K562 (cell line): ENCODE measurements at regions not wholly inside any gene's neighbourhood (a gene's known extent, or its start where the extent isn't known, plus 50 kb on each side); places are given as distances from the start of the nearest gene placed in this dataset.

Source experiments
- ATAC-seq: fragments of 200-7000 bp; cut with Tn5 transposase; 3 replicates; pipeline ENCODE4 v1.9.1; 2020; ENCODE audit warnings: moderate library complexity
- BruUV-seq: library from RNA; stranded (reverse); fragments of 400-500 nt; replicated peaks from 2 replicates; lab custom pipeline; 2021; lab: Mats Ljungman, UMichigan
- CTCF ChIA-PET: fragments of 300-600 bp; formaldehyde crosslinking; extraction: SDS; loops from one replicate; lab custom pipeline; 2021; ENCODE audit warnings: low intra/inter-chr PET ratio; lab: Yijun Ruan, JAX
- POLR2A ChIA-PET: fragments of 300-600, 350-650 bp; sonication (Branson Sonifier 250); formaldehyde crosslinking; extraction: SDS; loops from one replicate; lab custom pipeline; 2021; ENCODE audit warnings: antibody characterized with exemption, inconsistent platforms; lab: Yijun Ruan, JAX
- DNase-seq, 4 experiments: peaks; one replicate each; pipeline versions ENCODE4 v3.0.0 to v3.0.0-alpha.2; 2011 to 2018; ENCODE audit warnings: low spot score in 3 of 4, mixed read lengths in 3 of 4; ENCODE audit errors: extremely low read depth in 1 of 4
- FAIRE-seq: peaks from 2 replicates; lab custom pipeline; 2011; peaks lifted over from hg19 to GRCh38; lab: Jason Lieb, UNC
- H2AFZ ChIP-seq: 2 replicates; pipeline ENCODE4 v1.6.0; 2011; ENCODE audit warnings: low read depth, low read length, control low read depth, inconsistent platforms
- H3K27ac ChIP-seq: fragments of 200-600 bp; 3 replicates; pipeline ENCODE4 v1.8.0; 2011; ENCODE audit warnings: low read depth, mild to moderate bottlenecking, control low read depth, inconsistent platforms, low read length, moderate library complexity, mixed read lengths; ENCODE audit errors: extremely low read depth
- H3K27me3 ChIP-seq, 2 experiments: fragments of 300-600 bp in 1 of 2; 2 replicates in 1 of 2; 3 replicates in 1 of 2; pipeline versions ENCODE4 v1.6.0 to v1.8.0; 2011; ENCODE audit warnings: inconsistent platforms in 2 of 2, low read length in 2 of 2, mild to moderate bottlenecking in 1 of 2, mixed read lengths in 1 of 2, moderate library complexity in 1 of 2; ENCODE audit not compliant: control insufficient read depth in 2 of 2, insufficient read depth in 2 of 2
- H3K36me3 ChIP-seq: fragments of 300-600 bp; 3 replicates; pipeline ENCODE4 v1.8.0; 2011; ENCODE audit warnings: mild to moderate bottlenecking, low read length, inconsistent platforms; ENCODE audit not compliant: control insufficient read depth, insufficient read depth
- H3K4me1 ChIP-seq, 2 experiments: fragments of 200-600 bp in 1 of 2; replicated peaks in 1 of 2; 2 replicates in 1 of 2; 3 replicates in 1 of 2; pipeline versions ENCODE4 v1.5.1 to v1.8.0; 2011; ENCODE audit warnings: inconsistent platforms in 2 of 2, low read length in 2 of 2, mild to moderate bottlenecking in 1 of 2, mixed read lengths in 1 of 2, moderate library complexity in 1 of 2; ENCODE audit not compliant: control insufficient read depth in 2 of 2, insufficient read depth in 2 of 2
- H3K4me2 ChIP-seq: 2 replicates; pipeline ENCODE4 v1.6.1; 2011; ENCODE audit warnings: low read length, control low read depth, inconsistent platforms, mixed read lengths; ENCODE audit not compliant: insufficient read depth
- H3K4me3 ChIP-seq: fragments of 200-600 bp; sonication (generic), shearing (Covaris generic); 2 replicates; pipeline ENCODE4 v1.5.1; 2016; ENCODE audit warnings: control low read depth, inconsistent platforms
- H3K79me2 ChIP-seq: fragments of 200-600 bp; 3 replicates; pipeline ENCODE4 v1.8.0; 2011; ENCODE audit warnings: low read length, inconsistent platforms; ENCODE audit not compliant: control insufficient read depth, insufficient read depth
- H3K9ac ChIP-seq, 2 experiments: 2 replicates each; pipeline versions ENCODE4 v1.6.0 to v1.6.1; 2011; ENCODE audit warnings: low read depth in 2 of 2, low read length in 2 of 2, control low read depth in 1 of 2, inconsistent platforms in 1 of 2, mild to moderate bottlenecking in 1 of 2, mixed read lengths in 1 of 2; ENCODE audit not compliant: insufficient read depth in 1 of 2
- H3K9me1 ChIP-seq: one replicate; pipeline ENCODE4 v1.6.0; 2011; ENCODE audit warnings: inconsistent platforms, mild to moderate bottlenecking, low read length, moderate library complexity; ENCODE audit not compliant: control insufficient read depth, insufficient read depth
- H3K9me3 ChIP-seq: replicated peaks from 2 replicates; pipeline ENCODE4 v1.5.1; 2011; ENCODE audit warnings: low read depth, low read length, inconsistent platforms; ENCODE audit not compliant: control insufficient read depth, insufficient read depth
- H4K20me1 ChIP-seq: replicated peaks from 2 replicates; pipeline ENCODE4 v1.6.1; 2011; ENCODE audit warnings: low read length, inconsistent platforms, mixed read lengths; ENCODE audit not compliant: control insufficient read depth, insufficient read depth
- CBFA2T3 ChIP-seq: fragments of 450-650 bp; IDR thresholded peaks from 2 replicates; pipeline ENCODE4 v1.6.1; 2017
- CHD4 ChIP-seq: fragments of 200-600 bp; sonication (generic); IDR thresholded peaks from 3 replicates; pipeline ENCODE4 v1.6.1; 2012; ENCODE audit warnings: low read depth, mild to moderate bottlenecking, mixed read lengths, low read length, inconsistent platforms; ENCODE audit not compliant: insufficient read depth, insufficient replicate concordance, poor library complexity, severe bottlenecking
- ELF2 ChIP-seq: fragments of 250-450 bp; sonication (Bioruptor Pico); IDR thresholded peaks from 2 replicates; pipeline ENCODE4 v1.5.0; 2021; ENCODE audit warnings: mild to moderate bottlenecking
- EP300 ChIP-seq: IDR thresholded peaks from 2 replicates; pipeline ENCODE4 v1.6.1; 2012; ENCODE audit warnings: low read length, improper control_type of control experiment
- L3MBTL2 ChIP-seq: fragments of 450-650 bp; IDR thresholded peaks from 2 replicates; pipeline ENCODE4 v1.6.1; 2016; ENCODE audit warnings: mild to moderate bottlenecking, moderate library complexity
- PTRF ChIP-seq: fragments of 450-650 bp; IDR thresholded peaks from 2 replicates; pipeline ENCODE4 v1.6.1; 2016; ENCODE audit warnings: mild to moderate bottlenecking, missing genetic modification characterization, missing compliant biosample characterization
- SNIP1 ChIP-seq: fragments of 450-650 bp; IDR thresholded peaks from 2 replicates; pipeline ENCODE4 v1.7.1; 2017; ENCODE audit warnings: low read depth, mild to moderate bottlenecking
- ZNF57 ChIP-seq: fragments of 450-650 bp; formaldehyde crosslinking; IDR thresholded peaks from 2 replicates; pipeline ENCODE4 v1.4.0; 2020; ENCODE audit warnings: mild to moderate bottlenecking, moderate library complexity
- WGBS: fragments of 100-300 bp; shearing (Covaris generic); methylation state at CpG from one replicate; pipeline ENCODE4 v1.1.6; 2016; ENCODE audit warnings: low coverage, mixed read lengths; ENCODE audit not compliant: insufficient coverage; ENCODE audit errors: missing lambda C conversion rate; 5-methylcytosine and 5-hydroxymethylcytosine counted together
- in situ Hi-C: fragments of 300-500 bp; cut with MboI; formaldehyde crosslinking; loops from 4 replicates; pipeline ENCODE4 v1.15.0; 2018; ENCODE audit warnings: inconsistent platforms, mixed read lengths
- intact Hi-C: fragments of 100-400 bp; cut with micrococcal nuclease; formaldehyde crosslinking; loops from 2 replicates; pipeline ENCODE4 v1.14.2; 2022

GRCh38 chr5:167417662-167418061, 873.8 kb upstream of the WWC1 start:
- BruUV-seq: no TSS peak
- Histone ChIP-seq H3K4me1 (no peaks in the 10 kb centered on the region), H3K9me1 (no peaks in the 10 kb centered on the region), H4K20me1 (no peaks in the 10 kb centered on the region), H3K9me3 (0 out of 2 replicates have a peak, but pooled peaks cover 1% of the 10 kb centered on the region), H3K27ac (no peak overlapping the region), H3K9ac (no peak overlapping the region), H3K27me3 (no peaks in the 10 kb centered on the region), H2AFZ (no peak overlapping the region), H3K4me2 (no peak overlapping the region), H3K4me3 (no peak overlapping the region), H3K36me3 (no peaks in the 10 kb centered on the region), H3K79me2 (no peaks in the 10 kb centered on the region)
- ATAC-seq: no peak
- CTCF ChIA-PET: no interaction called here
- intact Hi-C loops: no loop called here
- WGBS: 0% methylated on average over 4 of the region's 4 CpGs
- POLR2A ChIA-PET: no interaction called here
- no peak for DNase-seq
- TF ChIP-seq CHD4 (no peak), EP300 (no peak), CBFA2T3 (no peak), SNIP1 (no peak), ELF2 (no peak), L3MBTL2 (no peak)
- FAIRE-seq: no peak
- in situ Hi-C loops: no loop called here

- ChIA-PET CTCF (no interaction called here), POLR2A (interaction anchor here (0.6 kb wide), 1 partner anchor 463 kb away, joined by 4 read pairs; no protein-coding TSS in a partner anchor)
- no peak overlapping the region for H3K4me2 ChIP-seq
- no peaks in the 10 kb centered on the region for H3K27me3 ChIP-seq
- TF ChIP-seq ZNF57 (CRISPR knock-in tag): no peak
- TF ChIP-seq PTRF (tag): no peak
- no peak overlapping the region for H3K27ac ChIP-seq
- 2% methylated on average over 3 of the region's 3 CpGs for WGBS
- in situ Hi-C loops (no loop called here), intact Hi-C loops (no loop called here)
- FAIRE-seq: no peak
- no peaks in the 10 kb centered on the region for H4K20me1 ChIP-seq
- no TSS peak for BruUV-seq
- no peaks in the 10 kb centered on the region for H3K36me3 ChIP-seq
- ATAC-seq: no peak
- H2AFZ ChIP-seq: no peak overlapping the region
- H3K4me1 ChIP-seq: no peaks in the 10 kb centered on the region
- H3K9me3 ChIP-seq: 0 out of 2 replicates have a peak, but pooled peaks cover 1% of the 10 kb centered on the region
- H3K4me3 ChIP-seq: no peak overlapping the region
- no peaks in the 10 kb centered on the region for H3K79me2 ChIP-seq
- H3K9ac ChIP-seq: no peak overlapping the region
- DNase-seq: no peak
- H3K9me1 ChIP-seq: no peaks in the 10 kb centered on the region
Measured at GRCh38 chr5:167425161-167425560, 866.3 kb upstream of the WWC1 start.
